GM23338 (cell line): ENCODE measurements at regions not wholly inside any gene's neighbourhood (a gene's known extent, or its start where the extent isn't known, plus 50 kb on each side); places are given as distances from the start of the nearest gene placed in this dataset.

ENCODE experiments used
- ATAC-seq: fragments of 200-7000 bp; cut with Tn5 transposase; 3 replicates; pipeline ENCODE4 v1.9.1; 2020
- DNase-seq: peaks from one replicate; pipeline ENCODE4 v3.0.0-alpha.2; 2015; ENCODE audit warnings: low spot score
- H2AFZ ChIP-seq: fragments of 200-600 bp; sonication (generic); 2 replicates; pipeline ENCODE4 v1.8.0; 2016; ENCODE audit warnings: antibody characterized with exemption, mild to moderate bottlenecking, moderate library complexity
- H3F3A ChIP-seq: fragments of 200-600 bp; sonication (generic); replicated peaks from 2 replicates; pipeline ENCODE4 v1.8.0; 2017; ENCODE audit warnings: antibody characterized with exemption, mixed run types, low read depth
- H3K27ac ChIP-seq: fragments of 200-600 bp; sonication (generic); 2 replicates; pipeline ENCODE4 v1.6.1; 2016; ENCODE audit warnings: low read depth
- H3K27me3 ChIP-seq: fragments of 200-600 bp; sonication (generic); 2 replicates; pipeline ENCODE4 v1.8.0; 2016; ENCODE audit warnings: mild to moderate bottlenecking, mixed run types, moderate library complexity; ENCODE audit not compliant: insufficient read depth
- H3K36me3 ChIP-seq: fragments of 200-600 bp; sonication (generic); 2 replicates; pipeline ENCODE4 v1.8.0; 2016; ENCODE audit warnings: mild to moderate bottlenecking; ENCODE audit not compliant: insufficient read depth
- H3K4me1 ChIP-seq: fragments of 200-600 bp; sonication (generic); 2 replicates; pipeline ENCODE4 v1.8.0; 2016; ENCODE audit warnings: mild to moderate bottlenecking, moderate library complexity; ENCODE audit not compliant: insufficient read depth
- H3K4me2 ChIP-seq: fragments of 200-600 bp; sonication (generic); 2 replicates; pipeline ENCODE4 v1.7.1; 2017; ENCODE audit warnings: mixed run types
- H3K4me3 ChIP-seq: fragments of 200-600 bp; sonication (generic); 2 replicates; pipeline ENCODE4 v1.6.1; 2016; ENCODE audit warnings: mixed run types
- H3K79me2 ChIP-seq: fragments of 200-600 bp; sonication (generic); replicated peaks from 2 replicates; pipeline ENCODE4 v1.8.0; 2017; ENCODE audit warnings: mild to moderate bottlenecking; ENCODE audit not compliant: insufficient read depth
- H3K9me2 ChIP-seq: fragments of 200-600 bp; sonication (generic); 2 replicates; pipeline ENCODE4 v1.8.0; 2017; ENCODE audit not compliant: insufficient read depth
- H4K20me1 ChIP-seq: fragments of 200-600 bp; sonication (generic); replicated peaks from 2 replicates; pipeline ENCODE4 v1.8.0; 2017; ENCODE audit warnings: mild to moderate bottlenecking; ENCODE audit not compliant: insufficient read depth
- H3K27ac Mint-ChIP-seq: 2 replicates; pipeline ENCODE4 v1.8.0; 2020; ENCODE audit warnings: inconsistent platforms, mild to moderate bottlenecking, moderate library complexity, mixed read lengths
- H3K27me3 Mint-ChIP-seq: 3 replicates; pipeline ENCODE4 v1.8.0; 2022; ENCODE audit warnings: low read depth, mild to moderate bottlenecking, moderate library complexity, mixed read lengths, inconsistent platforms; ENCODE audit not compliant: insufficient read depth, poor library complexity
- H3K36me3 Mint-ChIP-seq: 3 replicates; pipeline ENCODE4 v1.8.0; 2021; ENCODE audit warnings: low read depth, mild to moderate bottlenecking, inconsistent platforms, moderate library complexity, mixed read lengths
- H3K4me1 Mint-ChIP-seq: 3 replicates; pipeline ENCODE4 v1.8.0; 2020; ENCODE audit warnings: mild to moderate bottlenecking, inconsistent platforms, mixed read lengths
- H3K4me3 Mint-ChIP-seq: 3 replicates; pipeline ENCODE4 v1.8.0; 2021; ENCODE audit warnings: moderate library complexity, mild to moderate bottlenecking, inconsistent platforms, mixed read lengths
- H3K9me3 Mint-ChIP-seq: 3 replicates; pipeline ENCODE4 v1.8.0; 2020; ENCODE audit warnings: moderate library complexity, mild to moderate bottlenecking, inconsistent platforms, mixed read lengths
- CREB1 ChIP-seq: fragments of 250-450 bp; sonication (Bioruptor Pico); IDR thresholded peaks from 2 replicates; pipeline ENCODE4 v1.5.0; 2020; ENCODE audit warnings: low read depth, mild to moderate bottlenecking, moderate library complexity
- CTCF ChIP-seq, 2 experiments: fragments of 200-600 bp in 1 of 2; sonication (generic) in 1 of 2; conservative IDR thresholded peaks; 2 replicates each; pipeline versions ENCODE4 v1.5.1 to v1.6.1; 2016 to 2017; ENCODE audit warnings: antibody characterized with exemption in 2 of 2, low read depth in 2 of 2, mild to moderate bottlenecking in 2 of 2, moderate library complexity in 1 of 2
- ETS1 ChIP-seq: IDR thresholded peaks from 2 replicates; pipeline ENCODE4 v1.6.1; 2016; ENCODE audit warnings: antibody characterized with exemption
- EZH2 ChIP-seq: fragments of 200-600 bp; sonication (generic); IDR thresholded peaks from one replicate; pipeline ENCODE4 v1.8.0; 2017; ENCODE audit warnings: antibody characterized with exemption, mild to moderate bottlenecking, low read depth; ENCODE audit not compliant: unreplicated experiment
- EZH2phosphoT487 ChIP-seq: fragments of 200-600 bp; sonication (generic); IDR thresholded peaks from one replicate; pipeline ENCODE4 v1.8.1; 2018; ENCODE audit warnings: antibody characterized with exemption; ENCODE audit not compliant: unreplicated experiment
- JUNB ChIP-seq: IDR thresholded peaks from one replicate; pipeline ENCODE4 v1.6.1; 2016; ENCODE audit warnings: antibody characterized with exemption; ENCODE audit not compliant: unreplicated experiment
- NANOG ChIP-seq: IDR thresholded peaks from 2 replicates; pipeline ENCODE4 v1.6.1; 2016; ENCODE audit warnings: antibody characterized with exemption, borderline replicate concordance
- POLR2AphosphoS5 ChIP-seq: IDR thresholded peaks from 2 replicates; pipeline ENCODE4 v1.6.1; 2016; ENCODE audit warnings: antibody characterized with exemption, low read depth
- ZNF114 ChIP-seq: fragments of 250-450 bp; sonication (Bioruptor Pico); IDR thresholded peaks from 2 replicates; pipeline ENCODE4 v1.5.0; 2020; ENCODE audit warnings: mild to moderate bottlenecking, moderate library complexity
- ZNF331 ChIP-seq: fragments of 250-450 bp; sonication (Bioruptor Pico); IDR thresholded peaks from 2 replicates; pipeline ENCODE4 v1.5.0; 2020; ENCODE audit warnings: low read depth, mild to moderate bottlenecking, moderate library complexity
- TF ChIP-seq, protein P1 (sequence below): IDR thresholded peaks from one replicate; pipeline ENCODE4 v1.6.1; 2018; ENCODE audit warnings: antibody characterized with exemption; ENCODE audit not compliant: unreplicated experiment

DNA sequence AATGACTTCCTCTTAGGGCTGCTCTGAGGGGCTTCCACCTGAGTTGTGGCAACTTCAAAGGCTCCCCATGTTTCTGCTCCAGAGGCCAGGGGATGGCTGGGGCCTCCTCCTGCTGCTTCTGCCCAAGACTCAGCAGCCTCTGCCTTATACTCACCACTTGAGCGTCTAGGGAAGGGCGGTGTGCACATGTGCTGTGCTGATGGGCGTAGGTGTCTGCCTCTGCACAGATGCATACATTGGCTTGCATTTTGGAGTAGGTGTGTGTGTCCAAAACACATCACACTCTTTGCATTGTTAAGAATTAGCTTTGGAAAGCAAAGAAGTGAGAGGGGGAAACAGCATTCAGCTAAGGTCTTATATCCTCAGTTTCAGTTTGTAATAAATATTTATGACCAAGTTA is 85.2 kb downstream of the EN1 start:
- ATAC-seq: peak; percentile 38; the same call in 2 of the 3 replicates
- TF ChIP-seq ZNF331 (CRISPR knock-in tag) (no peak), ZNF114 (CRISPR knock-in tag) (no peak), CREB1 (no peak), CTCF (conservative IDR thresholded peaks at IDR 0.05; ENCODE audit: low read depth in 2 of 2) (no peak), EZH2phosphoT487 (no peak), NANOG (no peak), ETS1 (no peak), EZH2 (no peak), POLR2AphosphoS5 (no peak), JUNB (no peak)
- TF ChIP-seq, protein P1, sequence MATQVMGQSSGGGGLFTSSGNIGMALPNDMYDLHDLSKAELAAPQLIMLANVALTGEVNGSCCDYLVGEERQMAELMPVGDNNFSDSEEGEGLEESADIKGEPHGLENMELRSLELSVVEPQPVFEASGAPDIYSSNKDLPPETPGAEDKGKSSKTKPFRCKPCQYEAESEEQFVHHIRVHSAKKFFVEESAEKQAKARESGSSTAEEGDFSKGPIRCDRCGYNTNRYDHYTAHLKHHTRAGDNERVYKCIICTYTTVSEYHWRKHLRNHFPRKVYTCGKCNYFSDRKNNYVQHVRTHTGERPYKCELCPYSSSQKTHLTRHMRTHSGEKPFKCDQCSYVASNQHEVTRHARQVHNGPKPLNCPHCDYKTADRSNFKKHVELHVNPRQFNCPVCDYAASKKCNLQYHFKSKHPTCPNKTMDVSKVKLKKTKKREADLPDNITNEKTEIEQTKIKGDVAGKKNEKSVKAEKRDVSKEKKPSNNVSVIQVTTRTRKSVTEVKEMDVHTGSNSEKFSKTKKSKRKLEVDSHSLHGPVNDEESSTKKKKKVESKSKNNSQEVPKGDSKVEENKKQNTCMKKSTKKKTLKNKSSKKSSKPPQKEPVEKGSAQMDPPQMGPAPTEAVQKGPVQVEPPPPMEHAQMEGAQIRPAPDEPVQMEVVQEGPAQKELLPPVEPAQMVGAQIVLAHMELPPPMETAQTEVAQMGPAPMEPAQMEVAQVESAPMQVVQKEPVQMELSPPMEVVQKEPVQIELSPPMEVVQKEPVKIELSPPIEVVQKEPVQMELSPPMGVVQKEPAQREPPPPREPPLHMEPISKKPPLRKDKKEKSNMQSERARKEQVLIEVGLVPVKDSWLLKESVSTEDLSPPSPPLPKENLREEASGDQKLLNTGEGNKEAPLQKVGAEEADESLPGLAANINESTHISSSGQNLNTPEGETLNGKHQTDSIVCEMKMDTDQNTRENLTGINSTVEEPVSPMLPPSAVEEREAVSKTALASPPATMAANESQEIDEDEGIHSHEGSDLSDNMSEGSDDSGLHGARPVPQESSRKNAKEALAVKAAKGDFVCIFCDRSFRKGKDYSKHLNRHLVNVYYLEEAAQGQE: no peak
- H3K27me3 ChIP-seq: peaks cover 29% of the 10 kb centered on the region; the same call in 1 of the 2 replicates

More for the DNA sequence above, 85.2 kb downstream of the EN1 start:
- no peak overlapping the region for H3K4me3 ChIP-seq
- Mint-ChIP-seq H3K36me3 (no peaks in the 10 kb centered on the region), H3K27me3 (peaks cover 21% of the 10 kb centered on the region), H3K9me3 (no peaks in the 10 kb centered on the region), H3K4me1 (peaks cover 23% of the 10 kb centered on the region), H3K27ac (no peak overlapping the region), H3K4me3 (no peak overlapping the region)
- no peaks in the 10 kb centered on the region for H3K79me2 ChIP-seq
- H4K20me1 ChIP-seq: no peaks in the 10 kb centered on the region
- H3K27ac ChIP-seq: no peak overlapping the region
- H2AFZ ChIP-seq: no peak overlapping the region
- H3K36me3 ChIP-seq: no peaks in the 10 kb centered on the region; the same call in 1 of the 2 replicates
- DNase-seq: no peak
- H3F3A ChIP-seq: no peaks in the 10 kb centered on the region
- H3K9me2 ChIP-seq: peaks cover 14% of the 10 kb centered on the region
- H3K4me2 ChIP-seq: no peak overlapping the region
- peaks cover 10% of the 10 kb centered on the region for H3K4me1 ChIP-seq
